ENCODE measurements at regions not wholly inside any gene's neighbourhood (a gene's known extent, or its start where the extent isn't known, plus 50 kb on each side); places are given as distances from the start of the nearest gene placed in this dataset.
A peak's percentile ranks its signal among the peaks of the same experiment; 100 is the strongest.

DNA sequence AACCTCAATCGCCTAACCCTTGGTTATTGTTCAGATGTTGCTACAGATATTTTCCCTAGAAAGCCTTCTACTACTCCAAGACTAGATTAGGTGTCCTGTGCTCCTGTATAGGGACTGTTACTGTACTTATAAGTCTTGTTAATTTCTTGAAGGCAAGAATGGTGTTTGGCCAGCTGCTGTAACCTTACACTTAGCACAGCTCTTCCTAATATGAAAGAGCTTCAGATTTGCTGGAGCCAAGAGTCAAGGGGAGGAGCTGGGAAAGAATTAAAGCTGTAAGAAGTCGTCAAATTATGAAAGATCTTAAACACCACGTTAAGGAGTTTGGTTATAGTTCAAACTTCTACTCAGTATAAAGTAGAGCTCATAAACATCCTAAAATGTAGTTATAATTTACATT lies 245.9 kb upstream of the TLL1 start:
- Histone ChIP-seq H3K36me3 (ENCODE audit: low read depth) (no peaks in the 10 kb centered on the region), H3K9me3 (ENCODE audit: severe bottlenecking) (no peaks in the 10 kb centered on the region), H3K4me1 (ENCODE audit: insufficient read depth, poor library complexity, severe bottlenecking) (peaks cover 23% of the 10 kb centered on the region), H3K4me3 (ENCODE audit: severe bottlenecking) (no peak overlapping the region), H3K27ac (ENCODE audit: poor library complexity, severe bottlenecking) (no peak overlapping the region), H3K27me3 (ENCODE audit: insufficient read depth, poor library complexity, severe bottlenecking) (no peaks in the 10 kb centered on the region)
- no peak for ATAC-seq (ENCODE audit: low read depth)
- DNase-seq (ENCODE audit: low spot score): no peak
- TF ChIP-seq, protein P1, sequence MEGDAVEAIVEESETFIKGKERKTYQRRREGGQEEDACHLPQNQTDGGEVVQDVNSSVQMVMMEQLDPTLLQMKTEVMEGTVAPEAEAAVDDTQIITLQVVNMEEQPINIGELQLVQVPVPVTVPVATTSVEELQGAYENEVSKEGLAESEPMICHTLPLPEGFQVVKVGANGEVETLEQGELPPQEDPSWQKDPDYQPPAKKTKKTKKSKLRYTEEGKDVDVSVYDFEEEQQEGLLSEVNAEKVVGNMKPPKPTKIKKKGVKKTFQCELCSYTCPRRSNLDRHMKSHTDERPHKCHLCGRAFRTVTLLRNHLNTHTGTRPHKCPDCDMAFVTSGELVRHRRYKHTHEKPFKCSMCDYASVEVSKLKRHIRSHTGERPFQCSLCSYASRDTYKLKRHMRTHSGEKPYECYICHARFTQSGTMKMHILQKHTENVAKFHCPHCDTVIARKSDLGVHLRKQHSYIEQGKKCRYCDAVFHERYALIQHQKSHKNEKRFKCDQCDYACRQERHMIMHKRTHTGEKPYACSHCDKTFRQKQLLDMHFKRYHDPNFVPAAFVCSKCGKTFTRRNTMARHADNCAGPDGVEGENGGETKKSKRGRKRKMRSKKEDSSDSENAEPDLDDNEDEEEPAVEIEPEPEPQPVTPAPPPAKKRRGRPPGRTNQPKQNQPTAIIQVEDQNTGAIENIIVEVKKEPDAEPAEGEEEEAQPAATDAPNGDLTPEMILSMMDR (IDR thresholded peaks at IDR 0.05; ENCODE audit: poor library complexity, severe bottlenecking): no peak

DNA sequence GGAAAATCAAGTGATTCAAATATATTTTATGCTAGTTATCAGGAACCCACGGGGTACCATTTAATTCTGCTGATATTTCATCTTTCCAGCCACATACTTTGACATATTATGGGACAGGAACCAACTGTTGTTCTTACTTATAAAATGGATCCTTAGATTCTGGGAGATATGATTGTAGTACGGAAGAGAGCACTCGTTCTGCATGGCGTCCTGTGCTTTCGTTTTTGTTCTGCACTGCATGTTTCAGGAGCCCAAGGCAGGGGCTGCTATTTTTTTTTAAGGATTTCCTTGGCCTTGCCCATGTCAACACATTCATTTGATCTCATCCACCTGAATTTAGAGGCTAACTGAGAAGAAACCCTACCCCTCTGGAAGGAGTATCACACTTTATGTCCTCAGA lies 245.5 kb upstream of the TLL1 start:
- H3K27me3 ChIP-seq (ENCODE audit: insufficient read depth, poor library complexity, severe bottlenecking): no peaks in the 10 kb centered on the region

DNA sequence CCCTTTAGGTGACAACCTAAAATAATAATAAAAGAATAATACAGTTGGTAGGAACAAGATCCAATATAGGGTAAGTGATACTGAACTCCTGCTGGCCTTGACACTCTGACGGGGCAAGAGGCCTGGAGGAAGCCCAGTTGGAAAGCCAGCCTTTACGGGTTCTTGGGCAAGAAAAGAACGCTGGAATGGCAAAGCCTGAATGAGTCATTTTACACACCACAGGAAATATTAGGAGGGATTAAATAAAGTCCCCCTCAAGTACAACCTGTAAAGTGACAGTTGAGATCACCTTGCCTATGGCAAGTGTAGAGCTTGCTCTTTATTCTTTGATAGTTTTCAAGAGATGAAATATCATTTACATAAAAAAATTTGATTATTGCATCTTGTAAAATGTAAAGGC lies 244.5 kb upstream of the TLL1 start:
- H3K27ac ChIP-seq (ENCODE audit: poor library complexity, severe bottlenecking): no peak overlapping the region
- H3K27me3 ChIP-seq (ENCODE audit: insufficient read depth, poor library complexity, severe bottlenecking): no peaks in the 10 kb centered on the region
- no peaks in the 10 kb centered on the region for H3K36me3 ChIP-seq (ENCODE audit: low read depth)
- H3K4me3 ChIP-seq (ENCODE audit: severe bottlenecking): no peak overlapping the region
- DNase-seq (ENCODE audit: low spot score) (no peak), ATAC-seq (ENCODE audit: low read depth) (no peak)
- peaks cover 20% of the 10 kb centered on the region for H3K4me1 ChIP-seq (ENCODE audit: insufficient read depth, poor library complexity, severe bottlenecking)
- TF ChIP-seq, protein P1 (IDR thresholded peaks at IDR 0.05; ENCODE audit: poor library complexity, severe bottlenecking): no peak
- H3K9me3 ChIP-seq (ENCODE audit: severe bottlenecking): no peaks in the 10 kb centered on the region

More for the DNA sequence above, 245.5 kb upstream of the TLL1 start:
- ATAC-seq (ENCODE audit: low read depth): no peak
- TF ChIP-seq, protein P1 (IDR thresholded peaks at IDR 0.05; ENCODE audit: poor library complexity, severe bottlenecking): no peak
- Histone ChIP-seq H3K9me3 (ENCODE audit: severe bottlenecking) (no peaks in the 10 kb centered on the region), H3K36me3 (ENCODE audit: low read depth) (no peaks in the 10 kb centered on the region), H3K27ac (ENCODE audit: poor library complexity, severe bottlenecking) (no peak overlapping the region), H3K4me3 (ENCODE audit: severe bottlenecking) (no peak overlapping the region), H3K4me1 (ENCODE audit: insufficient read depth, poor library complexity, severe bottlenecking) (peaks cover 23% of the 10 kb centered on the region)
- no peak for DNase-seq (ENCODE audit: low spot score)

DNA sequence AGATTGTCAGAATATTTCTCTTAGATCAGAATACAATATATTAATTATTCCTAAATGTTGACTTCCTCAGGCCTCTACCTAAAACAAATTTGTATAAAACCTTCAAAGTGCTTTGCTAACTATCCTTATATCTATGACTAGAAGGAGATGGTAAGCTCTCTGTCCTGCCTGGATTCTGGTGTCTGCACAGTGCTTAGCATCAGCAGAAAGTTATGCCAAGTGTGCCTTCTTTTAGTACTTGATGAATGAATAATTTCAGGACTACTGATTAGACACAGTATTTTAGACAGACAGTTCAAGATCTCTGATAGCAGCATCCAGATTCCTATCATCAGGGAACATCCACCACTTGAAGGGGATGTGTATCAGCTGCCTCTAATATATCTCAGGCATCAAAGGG lies 242.4 kb upstream of the TLL1 start:
- no peak for ATAC-seq (ENCODE audit: low read depth)
- peak overlapping the region; percentile 34 for H3K27ac ChIP-seq (ENCODE audit: poor library complexity, severe bottlenecking)
- TF ChIP-seq, protein P1 (IDR thresholded peaks at IDR 0.05; ENCODE audit: poor library complexity, severe bottlenecking): no peak
- H3K9me3 ChIP-seq (ENCODE audit: severe bottlenecking): peaks cover 2% of the 10 kb centered on the region
- H3K27me3 ChIP-seq (ENCODE audit: insufficient read depth, poor library complexity, severe bottlenecking): no peaks in the 10 kb centered on the region
- H3K4me3 ChIP-seq (ENCODE audit: severe bottlenecking): no peak overlapping the region
- peaks cover 3% of the 10 kb centered on the region for H3K4me1 ChIP-seq (ENCODE audit: insufficient read depth, poor library complexity, severe bottlenecking)
- H3K36me3 ChIP-seq (ENCODE audit: low read depth): no peaks in the 10 kb centered on the region
- no peak for DNase-seq (ENCODE audit: low spot score)

DNA sequence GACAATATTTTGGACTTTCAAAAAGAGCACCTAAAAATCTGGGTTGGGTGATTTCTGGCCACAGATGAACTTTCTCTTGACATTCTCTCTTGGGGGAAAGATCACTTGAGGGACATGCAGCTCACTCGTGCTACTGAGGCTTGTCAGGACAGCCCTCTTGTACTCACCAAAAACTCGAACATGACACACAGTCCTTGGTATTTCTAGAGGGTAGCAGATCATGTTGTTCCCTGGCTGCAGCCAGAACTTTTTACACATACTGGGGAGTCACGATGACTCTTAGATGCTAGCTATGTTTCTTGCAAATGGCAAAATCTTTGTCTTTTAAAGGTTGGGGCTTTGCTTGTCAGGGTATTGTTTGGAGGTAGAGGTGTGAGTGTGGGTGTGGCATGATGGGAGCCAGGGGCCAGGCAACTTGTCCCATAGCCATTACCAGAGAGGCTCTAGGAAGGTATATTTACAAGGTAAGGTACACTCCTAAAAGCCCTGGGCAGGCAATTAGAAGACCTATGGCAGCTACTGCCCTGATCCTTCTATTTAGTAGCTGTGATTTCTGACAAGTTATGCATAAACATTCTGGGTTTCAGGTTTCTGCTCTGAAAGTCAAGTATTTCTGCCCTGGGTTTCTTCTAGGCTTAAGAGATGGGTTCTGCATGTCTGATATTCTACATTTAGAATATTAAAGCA lies 241.7 kb upstream of the TLL1 start:
- Histone ChIP-seq H3K9me3 (ENCODE audit: severe bottlenecking) (peaks cover 2% of the 10 kb centered on the region), H3K27ac (ENCODE audit: poor library complexity, severe bottlenecking) (peak overlapping the region; percentile 34), H3K36me3 (ENCODE audit: low read depth) (no peaks in the 10 kb centered on the region), H3K4me3 (ENCODE audit: severe bottlenecking) (no peak overlapping the region), H3K27me3 (ENCODE audit: insufficient read depth, poor library complexity, severe bottlenecking) (no peaks in the 10 kb centered on the region), H3K4me1 (ENCODE audit: insufficient read depth, poor library complexity, severe bottlenecking) (no peaks in the 10 kb centered on the region)
- no peak for DNase-seq (ENCODE audit: low spot score)
- ATAC-seq (ENCODE audit: low read depth): peak; percentile 81
- TF ChIP-seq, protein P1 (IDR thresholded peaks at IDR 0.05; ENCODE audit: poor library complexity, severe bottlenecking): no peak

Measured in RWPE2 (cell line).